Caco-2 (cell line): ENCODE measurements at regions not wholly inside any gene's neighbourhood (a gene's known extent, or its start where the extent isn't known, plus 50 kb on each side); places are given as distances from the start of the nearest gene placed in this dataset.
A peak's percentile ranks its signal among the peaks of the same experiment; 100 is the strongest.

Experiments used
- BruUV-seq: library from RNA; stranded (reverse); fragments of 400-500 nt; replicated peaks from 2 replicates; lab custom pipeline; 2021; lab: Mats Ljungman, UMichigan
- CTCF ChIA-PET: fragments of 300-600 bp; sonication (Branson Sonifier 250); formaldehyde crosslinking; loops from one replicate; lab custom pipeline; 2022; ENCODE audit warnings: antibody characterized with exemption; lab: Charles Lee
- POLR2A ChIA-PET: fragments of 300-600 bp; sonication (Branson Sonifier 250); formaldehyde crosslinking; loops from one replicate; lab custom pipeline; 2022; ENCODE audit warnings: antibody characterized with exemption; lab: Charles Lee
- DNase-seq, 2 experiments: peaks; one replicate each; pipeline versions ENCODE4 v3.0.0 to v3.0.0-alpha.2; 2020 to 2022
- H3K27me3 ChIP-seq: replicated peaks from 2 replicates; pipeline ENCODE4 v1.6.0; 2011; ENCODE audit warnings: low read length; ENCODE audit not compliant: control insufficient read depth, insufficient read depth
- H3K36me3 ChIP-seq: 2 replicates; pipeline ENCODE4 v1.5.1; 2011; ENCODE audit warnings: low read length; ENCODE audit not compliant: control insufficient read depth, insufficient read depth
- H3K4me1 ChIP-seq: fragments of 250-450 bp; sonication (Bioruptor Pico); 2 replicates; pipeline ENCODE4 v1.5.1; 2020; ENCODE audit warnings: mild to moderate bottlenecking
- H3K4me3 ChIP-seq: 2 replicates; pipeline ENCODE4 v1.5.1; 2011; ENCODE audit warnings: low read depth, mild to moderate bottlenecking, control low read depth, low read length
- H3K9me3 ChIP-seq: fragments of 250-450 bp; sonication (Bioruptor Pico); 2 replicates; pipeline ENCODE4 v1.5.1; 2020; ENCODE audit warnings: mild to moderate bottlenecking, moderate library complexity
- H3K27ac Mint-ChIP-seq: one replicate; pipeline ENCODE4 v1.8.0; 2022; ENCODE audit warnings: mixed read lengths; ENCODE audit not compliant: unreplicated experiment
- H3K27me3 Mint-ChIP-seq: one replicate; pipeline ENCODE4 v1.8.0; 2022; ENCODE audit warnings: mixed read lengths; ENCODE audit not compliant: insufficient read depth, unreplicated experiment
- H3K36me3 Mint-ChIP-seq: one replicate; pipeline ENCODE4 v1.8.0; 2022; ENCODE audit warnings: mild to moderate bottlenecking, mixed read lengths; ENCODE audit not compliant: insufficient read depth, unreplicated experiment
- H3K4me1 Mint-ChIP-seq: one replicate; pipeline ENCODE4 v1.8.0; 2022; ENCODE audit warnings: low read depth, mixed read lengths; ENCODE audit not compliant: unreplicated experiment
- H3K4me3 Mint-ChIP-seq: one replicate; pipeline ENCODE4 v1.8.0; 2022; ENCODE audit warnings: mild to moderate bottlenecking, moderate library complexity, mixed read lengths; ENCODE audit not compliant: unreplicated experiment
- H3K9me3 Mint-ChIP-seq: one replicate; pipeline ENCODE4 v1.8.0; 2022; ENCODE audit warnings: mixed read lengths; ENCODE audit not compliant: unreplicated experiment
- intact Hi-C: fragments of 100-400 bp; cut with micrococcal nuclease; formaldehyde crosslinking; loops from one replicate; pipeline ENCODE4 v1.10.0; 2022; ENCODE audit not compliant: unreplicated experiment
- TF ChIP-seq, protein P1 (sequence below), 2 experiments: fragments of 200-600 bp in 1 of 2; IDR thresholded peaks; 1 replicate in 1 of 2; 2 replicates in 1 of 2; pipeline versions ENCODE4 v1.5.1 to v1.8.0; 2011 to 2022; ENCODE audit warnings: antibody characterized with exemption in 1 of 2, control low read depth in 1 of 2, inconsistent platforms in 1 of 2, low read depth in 1 of 2, low read length in 1 of 2, mild to moderate bottlenecking in 1 of 2, moderate library complexity in 1 of 2; ENCODE audit not compliant: insufficient read depth in 1 of 2, severe bottlenecking in 1 of 2, unreplicated experiment in 1 of 2

DNA sequence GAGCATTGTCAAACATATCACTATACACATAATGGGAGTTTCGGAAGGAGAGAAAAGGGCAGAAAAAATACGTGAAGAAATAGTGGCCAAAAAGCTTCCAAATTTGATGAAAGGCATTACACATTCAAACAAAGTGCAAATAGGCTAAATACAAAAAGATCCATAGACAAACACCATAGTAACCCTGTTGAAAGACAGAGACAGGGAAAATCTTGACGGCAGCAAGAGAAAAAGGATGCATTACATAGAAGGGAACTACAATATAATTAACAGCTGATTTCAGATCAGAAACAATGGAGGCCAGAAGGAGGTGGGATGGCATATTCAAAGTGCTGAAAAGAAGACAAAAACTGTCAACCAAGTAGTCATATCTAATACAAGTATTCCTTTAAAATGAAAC lies 170.8 kb downstream of the MRPL14 start:
- Histone ChIP-seq H3K4me1 (0 out of 2 replicates have a peak, but pooled peaks cover 3% of the 10 kb centered on the region), H3K9me3 (peaks cover 5% of the 10 kb centered on the region; the same call in 1 of the 2 replicates), H3K4me3 (no peak overlapping the region), H3K27me3 (no peaks in the 10 kb centered on the region), H3K36me3 (no peaks in the 10 kb centered on the region)
- Mint-ChIP-seq H3K4me1 (no peaks in the 10 kb centered on the region), H3K4me3 (no peak overlapping the region), H3K36me3 (no peaks in the 10 kb centered on the region), H3K27ac (no peak overlapping the region), H3K27me3 (no peaks in the 10 kb centered on the region), H3K9me3 (peaks cover 17% of the 10 kb centered on the region)
- TF ChIP-seq, protein P1, sequence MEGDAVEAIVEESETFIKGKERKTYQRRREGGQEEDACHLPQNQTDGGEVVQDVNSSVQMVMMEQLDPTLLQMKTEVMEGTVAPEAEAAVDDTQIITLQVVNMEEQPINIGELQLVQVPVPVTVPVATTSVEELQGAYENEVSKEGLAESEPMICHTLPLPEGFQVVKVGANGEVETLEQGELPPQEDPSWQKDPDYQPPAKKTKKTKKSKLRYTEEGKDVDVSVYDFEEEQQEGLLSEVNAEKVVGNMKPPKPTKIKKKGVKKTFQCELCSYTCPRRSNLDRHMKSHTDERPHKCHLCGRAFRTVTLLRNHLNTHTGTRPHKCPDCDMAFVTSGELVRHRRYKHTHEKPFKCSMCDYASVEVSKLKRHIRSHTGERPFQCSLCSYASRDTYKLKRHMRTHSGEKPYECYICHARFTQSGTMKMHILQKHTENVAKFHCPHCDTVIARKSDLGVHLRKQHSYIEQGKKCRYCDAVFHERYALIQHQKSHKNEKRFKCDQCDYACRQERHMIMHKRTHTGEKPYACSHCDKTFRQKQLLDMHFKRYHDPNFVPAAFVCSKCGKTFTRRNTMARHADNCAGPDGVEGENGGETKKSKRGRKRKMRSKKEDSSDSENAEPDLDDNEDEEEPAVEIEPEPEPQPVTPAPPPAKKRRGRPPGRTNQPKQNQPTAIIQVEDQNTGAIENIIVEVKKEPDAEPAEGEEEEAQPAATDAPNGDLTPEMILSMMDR (IDR thresholded peaks at IDR 0.05; ENCODE audit: insufficient read depth in 1 of 2, low read depth in 1 of 2, low read length in 1 of 2, severe bottlenecking in 1 of 2, unreplicated experiment in 1 of 2), result no peak
- ChIA-PET CTCF (no interaction called here), POLR2A (no interaction called here)
- DNase-seq, result no peak
- intact Hi-C loops, result no loop called here
- no TSS peak for BruUV-seq

DNA sequence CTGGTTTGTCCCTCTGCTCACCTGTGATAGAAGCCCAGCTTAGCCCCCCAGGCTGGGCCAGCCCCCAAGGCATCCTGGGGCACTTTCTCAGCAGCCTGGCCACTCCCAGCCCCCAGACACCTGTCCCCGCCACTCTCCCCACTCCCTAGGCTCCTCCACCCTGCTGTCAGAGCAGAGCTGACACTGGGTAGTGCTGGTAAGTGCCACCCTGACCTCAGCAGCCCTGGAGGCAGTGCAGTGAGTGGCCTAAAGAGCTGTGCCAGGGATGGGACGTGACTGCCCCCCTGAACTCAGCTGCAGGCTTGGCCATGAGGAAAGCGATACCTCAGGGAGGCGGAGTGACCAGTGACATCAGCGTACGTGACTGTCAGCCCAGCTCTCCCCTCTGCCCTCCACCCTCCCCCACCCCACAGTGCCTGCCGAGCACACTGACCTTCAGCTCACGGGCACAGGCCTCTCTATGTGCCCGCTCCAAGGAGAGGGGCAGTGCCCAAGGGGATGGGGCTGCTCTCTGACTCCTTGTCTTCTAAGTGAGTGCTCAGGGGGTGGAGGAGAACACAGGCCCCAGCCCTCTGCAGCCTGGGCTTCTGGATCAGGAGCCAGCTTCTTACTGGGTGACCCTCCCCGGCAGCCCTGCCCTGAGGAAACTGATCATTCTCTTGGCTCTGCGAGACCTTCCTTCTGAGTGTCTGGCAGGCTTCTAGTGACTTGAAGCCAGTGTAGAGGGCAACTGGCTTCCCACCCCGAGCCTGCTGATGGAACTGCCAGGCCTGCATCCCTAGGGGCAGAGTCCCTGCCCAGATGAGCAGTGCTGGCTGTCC lies 172.7 kb downstream of the MRPL14 start:
- H3K4me3 ChIP-seq, result no peak overlapping the region
- intact Hi-C loops, result loop anchor here (5.0 kb wide), 1 partner anchor 232 kb away; no protein-coding TSS in a partner anchor
- H3K36me3 ChIP-seq, result no peaks in the 10 kb centered on the region
- no peak overlapping the region for H3K4me3 Mint-ChIP-seq
- POLR2A ChIA-PET, result interaction anchor here (0.6 kb wide), 1 partner anchor 59 kb away, joined by 3 read pairs; no protein-coding TSS in a partner anchor
- peaks cover 17% of the 10 kb centered on the region for H3K9me3 Mint-ChIP-seq
- BruUV-seq, result no TSS peak
- no peak for DNase-seq
- no peaks in the 10 kb centered on the region for H3K36me3 Mint-ChIP-seq
- no peaks in the 10 kb centered on the region for H3K27me3 Mint-ChIP-seq
- no peaks in the 10 kb centered on the region for H3K4me1 Mint-ChIP-seq
- H3K9me3 ChIP-seq, result peaks cover 5% of the 10 kb centered on the region; the same call in 1 of the 2 replicates
- TF ChIP-seq, protein P1 (IDR thresholded peaks at IDR 0.05; ENCODE audit: insufficient read depth in 1 of 2, low read depth in 1 of 2, low read length in 1 of 2, severe bottlenecking in 1 of 2, unreplicated experiment in 1 of 2), result no peak
- CTCF ChIA-PET, result interaction anchor here (0.5 to 1.4 kb wide), 10 partner anchors 17 to 264 kb away, joined by 3 to 19 read pairs (median 4); partner anchors contain the start of gene VEGFA
- H3K27me3 ChIP-seq, result no peaks in the 10 kb centered on the region
- no peak overlapping the region for H3K27ac Mint-ChIP-seq
- 0 out of 2 replicates have a peak, but pooled peaks cover 3% of the 10 kb centered on the region for H3K4me1 ChIP-seq

GRCh38 chr6:43953794-43954310 lies 173.4 kb downstream of the MRPL14 start:
- Histone ChIP-seq H3K36me3 (no peaks in the 10 kb centered on the region), H3K4me3 (no peak overlapping the region), H3K27me3 (no peaks in the 10 kb centered on the region), H3K9me3 (peaks cover 5% of the 10 kb centered on the region; the same call in 1 of the 2 replicates), H3K4me1 (0 out of 2 replicates have a peak, but pooled peaks cover 3% of the 10 kb centered on the region)
- Mint-ChIP-seq H3K27me3 (no peaks in the 10 kb centered on the region), H3K4me3 (no peak overlapping the region), H3K4me1 (no peaks in the 10 kb centered on the region), H3K9me3 (peaks cover 17% of the 10 kb centered on the region), H3K36me3 (no peaks in the 10 kb centered on the region), H3K27ac (no peak overlapping the region)
- TF ChIP-seq, protein P1 (IDR thresholded peaks at IDR 0.05; ENCODE audit: insufficient read depth in 1 of 2, low read depth in 1 of 2, low read length in 1 of 2, severe bottlenecking in 1 of 2, unreplicated experiment in 1 of 2), result peak; percentile 25 to 62
- ChIA-PET CTCF (interaction anchor here (0.5 to 1.4 kb wide), 10 partner anchors 16 to 263 kb away, joined by 3 to 19 read pairs (median 4); partner anchors contain the start of gene VEGFA), POLR2A (interaction anchor here (0.6 kb wide), 1 partner anchor 59 kb away, joined by 3 read pairs; no protein-coding TSS in a partner anchor)
- DNase-seq, result peak in 1 of 2 experiments; percentile 50
- BruUV-seq, result no TSS peak
- intact Hi-C loops, result loop anchor here (1.0 to 5.0 kb wide), 2 partner anchors 125 to 232 kb away; no protein-coding TSS in a partner anchor
